Liver (tissue), 8 donors: ENCODE measurements at regions not wholly inside any gene's neighbourhood (a gene's known extent, or its start where the extent isn't known, plus 50 kb on each side); places are given as distances from the start of the nearest gene placed in this dataset.

Experiments
- DNase-seq: peaks from one replicate; pipeline ENCODE4 v3.0.0-alpha.2; 2017; ENCODE audit warnings: low spot score
- H3K27ac ChIP-seq, 2 donors: one replicate each; pipeline ENCODE4 v1.7.0; 2013; ENCODE audit warnings: inconsistent platforms in 2 of 2, low read length in 2 of 2, control low read depth in 1 of 2, low read depth in 1 of 2, mild to moderate bottlenecking in 1 of 2
- H3K27me3 ChIP-seq, 4 donors: one replicate each; pipeline versions ENCODE4 v1.6.1 to v1.7.0; 2013; ENCODE audit warnings: low read length in 3 of 4, inconsistent platforms in 1 of 4, mild to moderate bottlenecking in 1 of 4, moderate library complexity in 1 of 4; ENCODE audit not compliant: control insufficient read depth in 4 of 4, insufficient read depth in 4 of 4
- H3K36me3 ChIP-seq, 4 donors: one replicate each; pipeline versions ENCODE4 v1.6.1 to v1.7.0; 2013; ENCODE audit warnings: low read length in 3 of 4, mild to moderate bottlenecking in 3 of 4, low read depth in 1 of 4, moderate library complexity in 1 of 4; ENCODE audit not compliant: control insufficient read depth in 4 of 4, insufficient read depth in 3 of 4
- H3K4me1 ChIP-seq, 4 donors: one replicate each; pipeline versions ENCODE4 v1.6.1 to v1.7.0; 2013; ENCODE audit warnings: low read length in 3 of 4, mild to moderate bottlenecking in 3 of 4, moderate library complexity in 1 of 4; ENCODE audit not compliant: control insufficient read depth in 4 of 4, insufficient read depth in 4 of 4
- H3K4me3 ChIP-seq, 3 donors: one replicate each; pipeline versions ENCODE4 v1.6.1 to v1.7.0; 2013; ENCODE audit warnings: low read length in 3 of 3, control low read depth in 1 of 3, low read depth in 1 of 3, mild to moderate bottlenecking in 1 of 3
- H3K9ac ChIP-seq, 2 donors: one replicate each; pipeline ENCODE4 v1.7.0; 2013; ENCODE audit warnings: low read length in 2 of 2, mild to moderate bottlenecking in 2 of 2, moderate library complexity in 2 of 2, control low read depth in 1 of 2, low read depth in 1 of 2
- H3K9me3 ChIP-seq, 4 donors: one replicate each; pipeline versions ENCODE4 v1.6.1 to v1.7.0; 2013; ENCODE audit warnings: low read length in 3 of 4; ENCODE audit not compliant: control insufficient read depth in 4 of 4
- ATF3 ChIP-seq: IDR thresholded peaks from 2 replicates; pipeline ENCODE4 v1.6.1; 2016; ENCODE audit warnings: antibody characterized with exemption
- CTCF ChIP-seq: fragments of 150-350 bp; IDR thresholded peaks from 2 replicates; pipeline ENCODE4 v1.5.1; 2017; ENCODE audit warnings: improper control_type of control experiment, low read depth, low read length; ENCODE audit not compliant: missing input control
- EGR1 ChIP-seq, 2 donors: IDR thresholded peaks; 2 replicates each; pipeline ENCODE4 v1.6.1; 2016 to 2018; ENCODE audit warnings: antibody characterized with exemption in 2 of 2, low read depth in 2 of 2
- FOXA1 ChIP-seq: IDR thresholded peaks from 2 replicates; pipeline ENCODE4 v1.6.1; 2016; ENCODE audit warnings: antibody characterized with exemption
- FOXA2 ChIP-seq: IDR thresholded peaks from 2 replicates; pipeline ENCODE4 v1.6.1; 2016; ENCODE audit warnings: antibody characterized with exemption
- GABPA ChIP-seq, 2 donors: IDR thresholded peaks in 1 of 2; conservative IDR thresholded peaks in 1 of 2; 2 replicates each; pipeline ENCODE4 v1.6.1; 2016; ENCODE audit warnings: antibody characterized with exemption in 2 of 2, mild to moderate bottlenecking in 1 of 2, moderate library complexity in 1 of 2
- HNF4A ChIP-seq, 2 donors: conservative IDR thresholded peaks; 2 replicates each; pipeline ENCODE4 v1.6.1; 2016; ENCODE audit warnings: antibody characterized with exemption in 2 of 2, mild to moderate bottlenecking in 2 of 2
- HNF4G ChIP-seq: IDR thresholded peaks from 2 replicates; pipeline ENCODE4 v1.6.1; 2016; ENCODE audit warnings: antibody characterized with exemption
- JUND ChIP-seq, 2 donors: IDR thresholded peaks; 2 replicates each; pipeline ENCODE4 v1.6.1; 2016; ENCODE audit warnings: antibody characterized with exemption in 2 of 2
- MAX ChIP-seq: IDR thresholded peaks from 2 replicates; pipeline ENCODE4 v1.6.1; 2016; ENCODE audit warnings: antibody characterized with exemption
- NR2F2 ChIP-seq: IDR thresholded peaks from 2 replicates; pipeline ENCODE4 v1.6.1; 2016; ENCODE audit warnings: antibody characterized with exemption
- RAD21 ChIP-seq, 2 donors: IDR thresholded peaks; 2 replicates each; pipeline ENCODE4 v1.6.1; 2016; ENCODE audit warnings: antibody characterized with exemption in 2 of 2, mild to moderate bottlenecking in 2 of 2
- SP1 ChIP-seq: IDR thresholded peaks from 2 replicates; pipeline ENCODE4 v1.6.1; 2018; ENCODE audit warnings: antibody characterized with exemption, mild to moderate bottlenecking
- YY1 ChIP-seq: IDR thresholded peaks from 2 replicates; pipeline ENCODE4 v1.6.1; 2016; ENCODE audit warnings: antibody characterized with exemption, mild to moderate bottlenecking
- ZBTB33 ChIP-seq: IDR thresholded peaks from 2 replicates; pipeline ENCODE4 v1.6.1; 2016; ENCODE audit warnings: antibody characterized with exemption
- WGBS: extraction: QIAGEN DNeasy Blood & Tissue Kit; methylation state at CpG from one replicate; pipeline ENCODE4 v1.1.7; 2013; 5-methylcytosine and 5-hydroxymethylcytosine counted together
- donor health status: healthy.
- donor health status: healthy.
- donor health status: healthy.
- donor health status: healthy.
- donor health status: healthy.

- no peaks in the 10 kb centered on the region for H3K4me1 ChIP-seq
- WGBS, result 84% methylated on average over 9 of the region's 9 CpGs
- H3K27ac ChIP-seq, result no peak overlapping the region
- no peaks in the 10 kb centered on the region for H3K27me3 ChIP-seq
- no peak for DNase-seq
- TF ChIP-seq FOXA2 (no peak), HNF4G (no peak), JUND (IDR thresholded peaks at IDR 0.05) (no peak), HNF4A (conservative IDR thresholded peaks at IDR 0.05) (no peak), CTCF (no peak), GABPA (IDR thresholded peaks at IDR 0.05 in 1 of 2, conservative IDR thresholded peaks at IDR 0.05 in 1 of 2) (no peak), MAX (no peak), ZBTB33 (no peak), YY1 (no peak), SP1 (no peak), FOXA1 (no peak)
- H3K9ac ChIP-seq, result no peak overlapping the region
- no peaks in the 10 kb centered on the region for H3K9me3 ChIP-seq
- H3K36me3 ChIP-seq, result no peaks in the 10 kb centered on the region
- no peak overlapping the region for H3K4me3 ChIP-seq
These were observed 246.5 kb downstream of the SYK start for GRCh38 chr9:91047993-91048607.

GRCh38 chr9:91048749-91049148, 247.1 kb downstream of the SYK start:
- no peaks in the 10 kb centered on the region for H3K9me3 ChIP-seq
- no peak for TF ChIP-seq NR2F2
- TF ChIP-seq ZBTB33, result no peak
- no peak for TF ChIP-seq FOXA2
- TF ChIP-seq ATF3, result no peak
- TF ChIP-seq SP1, result no peak
- TF ChIP-seq HNF4A (conservative IDR thresholded peaks at IDR 0.05), result no peak
- TF ChIP-seq RAD21 (IDR thresholded peaks at IDR 0.05), result no peak
- TF ChIP-seq JUND (IDR thresholded peaks at IDR 0.05), result no peak
- TF ChIP-seq FOXA1, result no peak
- no peak for TF ChIP-seq HNF4G
- TF ChIP-seq YY1, result no peak
- no peak for TF ChIP-seq EGR1 (IDR thresholded peaks at IDR 0.05; ENCODE audit: low read depth in 2 of 2)
- no peak for TF ChIP-seq CTCF
- no peak overlapping the region for H3K9ac ChIP-seq
- no peaks in the 10 kb centered on the region for H3K4me1 ChIP-seq
- H3K27me3 ChIP-seq, result no peaks in the 10 kb centered on the region
- no peak overlapping the region for H3K4me3 ChIP-seq
- WGBS, result 68% methylated on average over 2 of the region's 2 CpGs
- no peaks in the 10 kb centered on the region for H3K36me3 ChIP-seq
- no peak overlapping the region for H3K27ac ChIP-seq
- peak; percentile 6 for DNase-seq
